ENCODE measurements at regions not wholly inside any gene's neighbourhood (a gene's known extent, or its start where the extent isn't known, plus 50 kb on each side); places are given as distances from the start of the nearest gene placed in this dataset.
A peak's percentile ranks its signal among the peaks of the same experiment; 100 is the strongest.

DNA sequence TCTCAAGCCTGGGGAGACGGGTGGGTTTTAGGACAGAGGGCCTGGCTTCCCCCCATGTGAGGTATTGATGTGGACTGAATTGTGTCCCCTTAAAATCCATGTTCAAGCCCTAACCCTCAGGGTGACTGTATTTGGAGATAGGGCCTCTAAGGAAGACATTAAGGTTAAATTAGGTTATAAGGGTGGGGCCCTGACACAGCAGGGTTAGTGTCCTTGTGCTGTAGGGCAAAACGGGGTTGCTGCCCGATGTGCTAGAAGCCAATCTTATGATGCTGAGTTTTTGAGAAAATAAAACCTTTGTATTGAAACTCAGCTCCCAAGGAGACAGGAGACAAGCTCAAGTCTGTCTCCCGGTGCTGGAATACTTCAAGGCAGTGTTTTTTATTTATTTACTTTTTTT is 71.1 kb upstream of the NUP50 start:
- in situ Hi-C loops (cut with HindIII; ENCODE audit: low pct_unique_long_range_greater_than_20kb, low sequenced_read_pairs) = no loop called here
- DNase-seq (ENCODE audit: low read depth, low spot score) = no peak

DNA sequence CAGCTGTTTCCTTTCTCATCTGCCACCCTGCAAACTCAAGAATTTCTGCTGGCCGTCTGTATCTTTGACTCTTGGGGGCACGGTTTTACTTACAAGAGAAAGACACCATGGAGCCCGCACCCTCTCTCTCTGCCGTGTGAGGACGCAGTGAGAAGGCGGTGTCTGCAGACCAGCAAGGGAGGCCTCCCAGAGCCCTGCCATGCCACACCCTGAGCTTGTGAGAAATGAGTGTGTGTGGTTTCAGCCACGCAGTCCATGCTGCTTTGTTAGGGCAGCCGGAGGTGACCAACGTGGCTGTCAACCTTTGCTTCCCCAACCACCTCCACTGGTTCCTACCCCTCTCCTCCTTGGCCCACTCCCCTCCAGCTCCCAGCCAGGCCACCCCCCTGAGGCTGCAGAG is 70.1 kb upstream of the NUP50 start:
- in situ Hi-C loops (cut with HindIII; ENCODE audit: low pct_unique_long_range_greater_than_20kb, low sequenced_read_pairs) = no loop called here
- no peak for DNase-seq (ENCODE audit: low read depth, low spot score)

DNA sequence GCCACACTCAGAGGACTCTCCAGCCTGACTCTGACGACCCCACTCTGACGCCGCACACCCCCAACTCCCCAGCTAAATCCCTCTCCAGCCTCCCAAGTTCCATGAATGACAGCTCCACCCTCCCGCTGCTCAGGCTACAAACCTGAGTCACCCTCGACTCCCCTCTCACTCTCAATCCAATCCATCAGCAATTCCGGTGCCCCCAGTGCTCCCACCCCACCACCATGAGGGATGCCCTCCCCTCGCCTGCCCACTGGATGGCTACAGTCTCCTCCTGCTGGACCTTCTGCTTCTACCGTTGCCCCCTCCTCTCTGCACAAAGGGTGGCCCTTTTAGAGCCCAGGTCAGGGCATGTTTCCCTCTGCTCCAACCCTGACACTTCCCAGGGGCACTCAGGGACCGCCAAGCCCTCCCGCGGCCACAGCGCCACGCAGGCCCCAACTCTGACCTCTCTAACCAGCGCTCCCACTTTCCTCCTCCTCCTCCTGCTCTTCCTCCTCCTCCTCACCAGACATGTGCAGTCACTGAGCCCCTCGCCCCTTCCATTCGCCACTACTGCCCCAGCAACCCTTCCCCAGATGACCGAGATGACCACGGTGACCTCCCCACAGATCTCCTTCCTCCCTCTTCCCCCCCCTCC is 69.5 kb upstream of the NUP50 start:
- DNase-seq (ENCODE audit: low read depth, low spot score) = no peak
- in situ Hi-C loops (cut with HindIII; ENCODE audit: low pct_unique_long_range_greater_than_20kb, low sequenced_read_pairs) = no loop called here

DNA sequence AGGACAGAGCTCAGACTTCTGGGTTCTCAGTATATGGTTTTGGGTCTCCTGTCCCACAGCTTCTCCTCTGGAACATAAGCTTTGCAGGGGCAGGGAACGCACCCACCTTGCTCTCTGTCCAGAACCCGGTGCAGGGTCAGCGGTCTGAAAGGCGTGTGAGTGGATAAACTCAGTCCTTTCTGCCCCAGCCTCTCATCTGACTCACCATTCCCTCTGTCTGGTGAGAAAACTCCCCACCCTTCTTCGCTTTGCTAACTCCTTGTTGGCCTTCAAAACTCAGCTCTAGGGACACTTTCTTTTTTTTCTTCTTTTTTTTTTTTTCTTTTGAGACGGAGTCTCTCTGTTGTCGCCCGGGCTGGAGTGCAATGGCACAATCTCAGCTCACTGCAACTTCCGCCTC is 68.9 kb upstream of the NUP50 start:
- in situ Hi-C loops (cut with HindIII; ENCODE audit: low pct_unique_long_range_greater_than_20kb, low sequenced_read_pairs) = no loop called here

DNA sequence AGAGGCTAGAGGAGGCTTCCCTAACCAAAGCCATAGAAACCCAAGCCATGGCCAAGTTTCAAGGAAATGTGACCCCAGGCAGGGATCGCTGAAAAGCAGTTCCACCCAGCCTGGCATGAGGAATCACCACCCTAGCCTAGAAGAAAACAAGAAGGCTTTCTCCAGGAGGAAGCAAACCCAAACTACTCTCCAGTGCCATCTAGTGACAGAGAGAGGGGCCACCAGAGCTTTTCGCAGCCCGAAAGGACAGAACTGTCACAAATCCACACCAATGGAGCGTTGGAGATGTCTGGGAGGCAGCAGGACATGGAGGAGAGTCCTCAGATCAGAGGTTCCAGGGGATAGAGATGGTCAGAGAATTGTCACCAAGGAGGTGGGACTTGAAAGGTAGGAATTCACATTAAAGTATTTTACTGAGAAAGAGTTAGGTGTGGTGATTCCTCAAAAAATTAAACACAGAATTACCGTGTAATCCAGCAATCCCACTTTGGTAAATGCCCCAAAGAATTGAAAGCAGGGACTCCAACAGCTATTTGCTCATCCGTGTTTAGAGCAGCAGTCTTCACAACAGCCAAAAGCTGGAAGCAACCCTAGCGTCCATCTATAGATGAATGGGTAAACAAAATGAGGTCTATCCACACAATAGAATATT is 67.3 kb upstream of the NUP50 start:
- DNase-seq (ENCODE audit: low read depth, low spot score) = peak; percentile 90
- in situ Hi-C loops (cut with HindIII; ENCODE audit: low pct_unique_long_range_greater_than_20kb, low sequenced_read_pairs) = no loop called here

More for the DNA sequence above, 68.9 kb upstream of the NUP50 start:
- no peak for DNase-seq (ENCODE audit: low read depth, low spot score)

DNA sequence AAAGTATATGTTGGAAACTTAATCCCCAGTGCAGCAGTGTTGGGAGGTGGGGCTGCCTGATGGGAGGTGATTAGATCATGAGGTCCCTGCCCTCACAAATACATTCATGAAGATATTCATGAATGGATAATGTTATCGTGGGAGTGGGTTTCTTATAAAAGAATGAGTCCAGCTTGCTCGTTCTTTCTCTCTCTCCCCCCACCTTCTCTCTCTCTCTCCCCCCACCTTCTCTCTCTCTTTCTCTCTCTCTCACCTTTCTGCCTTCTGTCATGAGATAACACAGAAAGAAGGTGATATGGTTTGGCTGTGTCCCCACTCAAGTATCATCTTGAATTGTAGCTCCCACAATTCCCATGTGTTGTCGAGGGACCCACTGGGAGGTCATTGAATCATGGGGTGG is 66.7 kb upstream of the NUP50 start:
- DNase-seq (ENCODE audit: low read depth, low spot score) = no peak
- in situ Hi-C loops (cut with HindIII; ENCODE audit: low pct_unique_long_range_greater_than_20kb, low sequenced_read_pairs) = no loop called here

DNA sequence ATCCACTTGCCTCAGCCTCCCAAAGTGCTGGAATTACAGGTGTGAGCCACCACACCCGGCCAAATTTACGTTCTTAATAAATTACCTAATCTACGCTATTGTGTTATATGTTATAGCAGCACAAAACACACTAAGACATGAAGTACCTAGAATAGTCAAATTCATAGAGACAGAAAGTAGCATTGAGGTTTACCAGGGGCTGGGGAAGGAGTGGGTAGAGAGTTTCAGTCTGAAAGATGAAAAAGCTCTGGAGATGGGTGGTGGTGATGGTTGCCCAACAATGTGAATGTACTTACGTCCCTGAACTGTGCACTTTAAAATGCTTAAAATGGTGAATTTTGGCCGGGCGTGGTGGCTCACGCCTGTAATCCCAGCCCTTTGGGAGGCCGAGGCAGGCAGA is 65.7 kb upstream of the NUP50 start:
- DNase-seq (ENCODE audit: low read depth, low spot score) = no peak
- in situ Hi-C loops (cut with HindIII; ENCODE audit: low pct_unique_long_range_greater_than_20kb, low sequenced_read_pairs) = no loop called here

DNA sequence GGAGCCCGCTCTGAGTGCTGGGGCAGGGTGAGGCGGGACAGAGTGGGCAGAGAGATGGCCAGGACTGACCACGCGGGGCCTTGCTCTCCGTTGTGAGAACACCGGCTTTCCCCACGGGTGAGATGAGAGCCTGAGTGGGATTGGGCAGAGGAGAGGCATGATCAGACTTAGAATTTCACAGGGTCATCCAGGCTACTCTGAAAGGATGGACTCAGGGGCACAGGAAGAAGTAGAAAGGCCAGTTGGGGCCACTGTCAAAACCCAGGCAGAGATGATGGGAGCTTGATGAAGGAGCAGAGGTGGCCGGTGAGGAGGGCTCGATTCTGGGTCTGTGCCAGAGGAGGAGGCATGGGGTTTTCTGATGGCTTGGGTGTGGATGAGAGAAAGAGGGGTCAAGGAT is 63.8 kb upstream of the NUP50 start:
- in situ Hi-C loops (cut with HindIII; ENCODE audit: low pct_unique_long_range_greater_than_20kb, low sequenced_read_pairs) = no loop called here
- DNase-seq (ENCODE audit: low read depth, low spot score) = no peak

DNA sequence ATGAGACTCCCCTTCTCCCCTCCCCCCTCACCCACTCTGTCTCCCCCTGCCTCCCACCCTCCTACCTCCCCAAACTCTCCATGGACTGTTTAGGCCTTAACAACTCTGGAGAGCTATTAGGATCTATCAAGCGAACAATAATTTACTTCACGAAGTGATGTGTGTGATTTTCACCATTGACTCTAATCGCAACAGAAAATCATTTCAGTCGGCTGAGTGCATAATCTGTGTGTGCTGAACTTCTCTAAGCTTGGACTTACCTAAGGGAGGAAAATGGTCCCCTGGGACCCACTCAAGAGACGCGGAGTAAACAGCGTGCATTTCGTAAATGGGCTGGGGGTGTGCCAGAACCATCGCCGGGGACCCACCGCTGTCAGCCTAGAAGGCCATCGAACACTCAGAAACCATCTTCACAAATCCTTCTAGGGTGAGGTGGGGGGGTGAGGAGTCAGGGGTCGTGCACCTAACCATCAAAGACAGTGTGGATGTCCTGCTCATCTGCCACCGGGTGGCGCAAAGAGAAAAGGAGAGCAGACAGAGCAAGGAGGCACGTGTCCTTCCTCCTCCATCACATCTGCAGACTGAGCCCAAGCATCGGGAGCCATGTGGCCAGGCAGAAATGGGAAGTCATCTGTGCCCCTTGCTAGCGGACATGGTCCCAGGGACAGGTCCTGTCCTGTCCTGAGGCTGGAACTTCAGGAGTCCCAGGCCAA is 62.1 kb upstream of the NUP50 start:
- peak; percentile 94 for DNase-seq (ENCODE audit: low read depth, low spot score)
- in situ Hi-C loops (cut with HindIII; ENCODE audit: low pct_unique_long_range_greater_than_20kb, low sequenced_read_pairs) = no loop called here

DNA sequence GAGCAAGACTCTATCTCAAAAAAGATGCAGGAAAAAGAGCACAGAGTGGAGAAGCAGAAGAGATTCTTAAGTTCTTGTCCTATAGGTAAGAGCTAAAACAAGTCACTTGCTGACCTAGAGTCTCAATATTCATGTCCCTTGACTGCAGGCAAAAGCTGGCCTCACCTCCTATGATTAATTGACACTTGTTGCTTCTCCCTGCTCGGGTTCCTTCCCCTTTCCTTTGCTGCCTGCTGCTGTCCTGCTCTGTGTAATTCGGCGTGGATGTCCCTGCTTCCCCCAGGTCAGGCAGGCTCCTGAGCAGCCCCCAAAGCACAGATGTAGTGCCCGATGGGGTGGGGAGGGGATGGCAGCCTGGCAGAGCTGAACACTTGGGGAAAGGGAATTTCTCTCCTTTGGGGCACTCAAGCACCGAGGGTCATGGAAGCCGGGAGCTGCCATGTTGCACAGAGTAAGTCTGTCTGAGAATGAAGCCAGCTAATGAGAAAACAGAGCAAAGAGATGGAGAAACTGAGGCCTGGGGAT is 60.8 kb upstream of the NUP50 start:
- no peak for DNase-seq (ENCODE audit: low read depth, low spot score)
- in situ Hi-C loops (cut with HindIII; ENCODE audit: low pct_unique_long_range_greater_than_20kb, low sequenced_read_pairs) = no loop called here

DNA sequence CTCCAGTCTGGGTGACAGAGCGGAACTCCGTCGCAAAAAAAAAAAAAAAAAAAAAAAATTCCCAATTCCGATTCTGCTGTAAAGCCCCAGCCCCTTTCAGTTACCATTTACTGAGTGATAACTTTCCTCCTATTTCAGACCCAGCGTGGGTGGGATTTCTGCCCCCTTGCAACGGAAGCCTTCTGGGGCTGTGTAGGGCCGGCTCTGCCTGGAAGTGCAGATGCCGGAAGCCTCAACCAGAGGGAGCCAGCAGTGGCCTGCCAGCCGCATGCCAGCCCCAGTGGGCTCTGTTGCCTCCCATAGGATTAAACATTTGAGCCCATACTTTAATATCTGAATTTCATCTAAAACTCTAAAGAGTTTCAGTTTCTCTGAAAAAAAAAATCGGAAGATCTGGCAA is 60.0 kb upstream of the NUP50 start:
- in situ Hi-C loops (cut with HindIII; ENCODE audit: low pct_unique_long_range_greater_than_20kb, low sequenced_read_pairs) = no loop called here
- peak; percentile 59 for DNase-seq (ENCODE audit: low read depth, low spot score)

DNA sequence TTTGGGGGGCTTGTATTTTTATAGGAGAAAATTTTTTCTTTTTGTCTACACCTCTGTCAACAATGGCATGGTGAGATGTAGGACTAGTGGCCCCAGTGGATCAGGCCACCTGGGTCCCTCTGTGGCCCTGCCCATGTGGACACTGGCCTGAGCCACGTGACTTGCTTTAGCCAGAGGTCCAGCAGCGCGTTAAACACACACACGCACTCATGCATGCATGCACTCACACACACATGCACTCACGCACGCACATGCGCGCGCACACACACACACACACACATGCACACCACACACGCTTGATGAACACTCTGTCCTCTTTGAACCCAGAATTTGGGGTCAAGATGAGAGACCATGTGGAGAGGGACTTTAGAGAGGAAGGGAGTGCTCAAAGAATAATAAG is 59.4 kb upstream of the NUP50 start:
- in situ Hi-C loops (cut with HindIII; ENCODE audit: low pct_unique_long_range_greater_than_20kb, low sequenced_read_pairs) = no loop called here
- no peak for DNase-seq (ENCODE audit: low read depth, low spot score)

DNA sequence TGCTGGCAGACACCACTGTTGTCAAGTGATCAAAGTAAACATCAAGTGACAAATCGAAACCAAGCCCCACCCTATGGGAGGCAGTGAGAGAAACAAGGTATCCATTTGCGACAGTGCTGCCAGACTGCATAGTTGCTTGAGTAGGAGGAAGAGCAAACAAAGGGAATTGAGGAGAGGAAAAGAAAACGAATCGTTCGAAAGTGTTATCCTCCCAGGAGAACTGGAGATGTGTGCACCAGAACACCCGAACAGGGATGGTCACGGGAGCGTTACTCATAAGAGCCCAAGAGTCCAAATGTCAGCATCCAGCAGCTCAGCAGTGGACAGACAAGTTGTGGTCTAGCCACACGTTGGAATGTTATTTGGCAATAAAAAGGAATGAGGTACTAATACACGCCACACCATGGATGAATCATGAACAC is 58.4 kb upstream of the NUP50 start:
- in situ Hi-C loops (cut with HindIII; ENCODE audit: low pct_unique_long_range_greater_than_20kb, low sequenced_read_pairs) = no loop called here

DNA sequence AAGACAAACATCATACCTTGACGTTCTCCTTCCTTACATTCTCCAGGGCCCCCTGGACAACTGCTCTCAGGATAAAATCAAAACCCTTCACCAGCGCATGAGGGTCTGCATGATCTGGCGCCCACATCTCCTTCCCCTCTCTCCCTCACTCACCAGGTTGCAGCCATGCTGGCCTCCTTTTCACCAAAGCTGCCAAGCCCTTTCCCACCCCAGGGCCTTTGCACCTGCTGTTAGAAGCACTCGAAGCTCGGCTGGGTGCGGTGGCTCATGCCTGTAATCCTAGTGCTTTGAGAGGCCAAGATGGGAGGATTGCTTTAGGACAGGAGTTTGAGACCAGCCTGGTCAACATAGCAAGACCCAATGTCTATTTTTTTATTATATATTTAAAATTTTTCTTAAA is 56.1 kb upstream of the NUP50 start:
- DNase-seq (ENCODE audit: low read depth, low spot score) = no peak
- in situ Hi-C loops (cut with HindIII; ENCODE audit: low pct_unique_long_range_greater_than_20kb, low sequenced_read_pairs) = no loop called here

More for the DNA sequence above, 58.4 kb upstream of the NUP50 start:
- peak; percentile 99 for DNase-seq (ENCODE audit: low read depth, low spot score)

DNA sequence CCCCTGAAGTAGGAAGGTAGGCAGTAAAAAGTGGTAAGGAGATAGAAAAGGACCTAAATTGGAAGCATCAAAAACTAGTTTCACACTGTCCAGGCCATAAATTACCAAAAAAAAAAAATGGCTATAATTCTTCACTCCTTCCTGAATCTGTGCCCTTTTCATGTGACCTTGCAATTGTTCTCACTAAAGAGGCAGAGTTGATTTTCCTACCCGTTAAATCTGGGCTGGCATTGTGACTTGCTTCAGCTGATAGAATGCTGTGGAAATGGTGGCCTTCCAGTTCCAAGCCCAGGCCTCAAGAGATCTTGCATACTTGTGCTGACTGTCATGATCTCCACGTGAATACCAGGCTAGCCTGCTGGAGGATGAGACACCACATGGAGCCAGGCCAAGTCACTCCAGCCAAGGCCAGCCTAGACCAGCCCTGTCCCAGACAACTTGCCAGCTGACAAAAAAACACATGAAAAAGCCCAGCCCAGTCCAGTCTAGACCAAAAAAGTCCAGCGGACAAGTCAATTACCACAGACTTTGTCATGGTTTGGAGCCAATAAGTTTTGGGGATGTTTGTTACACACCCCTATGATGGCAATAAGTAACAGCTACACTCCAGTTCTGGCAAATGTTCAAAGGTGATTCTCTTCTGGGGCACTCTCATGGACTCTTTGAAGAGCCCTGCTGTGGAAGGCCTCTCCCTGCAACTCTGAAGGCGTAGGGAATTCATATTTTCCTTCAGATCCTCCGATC is 51.4 kb upstream of the NUP50 start:
- in situ Hi-C loops (cut with HindIII; ENCODE audit: low pct_unique_long_range_greater_than_20kb, low sequenced_read_pairs) = no loop called here
- no peak for DNase-seq (ENCODE audit: low read depth, low spot score)
